ENCODE measurements at regions not wholly inside any gene's neighbourhood (a gene's known extent, or its start where the extent isn't known, plus 50 kb on each side); places are given as distances from the start of the nearest gene placed in this dataset.

DNA sequence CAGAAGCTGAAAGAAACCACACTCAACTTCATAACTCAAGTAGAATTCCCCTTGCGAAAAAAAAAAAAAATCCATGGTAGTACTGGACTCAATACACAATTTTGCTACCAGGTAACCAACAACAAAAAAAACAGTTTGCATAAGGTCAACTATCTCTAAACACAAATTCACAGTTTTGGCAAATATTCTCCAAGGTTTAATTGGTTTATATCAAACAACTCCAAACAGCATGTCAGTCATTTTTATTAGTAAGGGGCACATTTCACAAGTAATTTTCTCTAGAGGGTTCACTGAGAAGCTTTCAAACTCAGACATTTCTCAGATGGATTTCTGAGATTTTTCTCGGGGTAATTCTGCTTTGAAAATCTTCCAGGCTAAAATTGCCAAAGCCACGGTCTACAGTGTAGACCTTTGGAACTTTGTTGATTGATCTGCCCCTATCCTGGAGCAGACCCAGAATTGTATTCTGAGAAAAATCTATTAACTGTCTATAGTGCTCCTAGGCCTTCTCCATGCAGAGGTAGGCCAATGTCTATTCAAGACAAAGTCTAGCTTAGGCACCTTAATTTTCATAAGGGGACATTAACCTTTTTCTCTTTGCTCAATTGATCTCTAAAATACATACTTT, 73.7 kb upstream of the NFKB1 start:
- Mint-ChIP-seq H3K4me3 (no peak overlapping the region), H3K27me3 (ENCODE audit: insufficient read depth) (no peaks in the 10 kb centered on the region), H3K9me3 (no peaks in the 10 kb centered on the region), H3K27ac (no peak overlapping the region), H3K36me3 (ENCODE audit: low read depth) (peaks cover 3% of the 10 kb centered on the region), H3K4me1 (ENCODE audit: low read depth) (peaks cover 15% of the 10 kb centered on the region)
- no peak for DNase-seq (ENCODE audit: low spot score)
- intact Hi-C loops (cut with micrococcal nuclease): no loop called here

GRCh38 chr4:102428122-102428521, 73.0 kb upstream of the NFKB1 start:
- Mint-ChIP-seq H3K4me3 (no peak overlapping the region), H3K27ac (no peak overlapping the region), H3K9me3 (no peaks in the 10 kb centered on the region), H3K36me3 (ENCODE audit: low read depth) (peaks cover 3% of the 10 kb centered on the region), H3K27me3 (ENCODE audit: insufficient read depth) (peaks cover 3% of the 10 kb centered on the region), H3K4me1 (ENCODE audit: low read depth) (peaks cover 15% of the 10 kb centered on the region)
- no peak for DNase-seq (ENCODE audit: low spot score)
- intact Hi-C loops (cut with micrococcal nuclease): no loop called here

DNA sequence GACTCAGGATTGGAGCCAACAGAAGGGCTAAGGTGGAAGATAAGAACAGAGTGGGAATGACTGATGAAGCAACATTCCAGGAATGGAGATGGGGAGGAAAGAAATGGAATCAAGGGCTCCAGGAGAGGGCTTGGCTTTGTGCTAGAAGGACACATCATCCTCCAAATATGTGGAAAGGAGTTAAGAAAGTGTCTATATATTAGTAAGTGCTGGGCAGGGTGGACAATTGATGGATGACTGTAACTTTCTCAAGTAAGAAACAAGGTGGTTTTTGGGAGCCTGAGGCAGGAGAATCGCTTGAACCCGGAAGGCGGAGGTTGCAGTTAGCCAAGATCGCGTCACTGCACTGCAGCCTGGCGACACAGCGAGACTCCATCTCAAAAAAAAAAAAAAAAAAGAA, 71.6 kb upstream of the NFKB1 start:
- Mint-ChIP-seq H3K27me3 (ENCODE audit: insufficient read depth) (peaks cover 5% of the 10 kb centered on the region), H3K4me1 (ENCODE audit: low read depth) (peaks cover 15% of the 10 kb centered on the region), H3K27ac (no peak overlapping the region), H3K36me3 (ENCODE audit: low read depth) (peaks cover 3% of the 10 kb centered on the region), H3K4me3 (peak overlapping the region; percentile 36), H3K9me3 (no peaks in the 10 kb centered on the region)
- intact Hi-C loops (cut with micrococcal nuclease): no loop called here
- no peak for DNase-seq (ENCODE audit: low spot score)

- Mint-ChIP-seq H3K9me3 (no peaks in the 10 kb centered on the region), H3K27me3 (ENCODE audit: insufficient read depth) (peaks cover 5% of the 10 kb centered on the region), H3K27ac (peak overlapping the region; percentile 82), H3K36me3 (ENCODE audit: low read depth) (peaks cover 3% of the 10 kb centered on the region), H3K4me3 (peak overlapping the region; percentile 87), H3K4me1 (ENCODE audit: low read depth) (peaks cover 15% of the 10 kb centered on the region)
- intact Hi-C loops (cut with micrococcal nuclease): loop anchor here (2.0 to 5.0 kb wide), 5 partner anchors 330 to 1013 kb away; partner anchors contain the start of genes CISD2, MANBA, SLC9B2 and UBE2D3
- no peak for DNase-seq (ENCODE audit: low spot score)
Measured at GRCh38 chr4:102430461-102430910, 70.7 kb upstream of the NFKB1 start.

- Mint-ChIP-seq H3K4me1 (ENCODE audit: low read depth) (peaks cover 15% of the 10 kb centered on the region), H3K9me3 (no peaks in the 10 kb centered on the region), H3K4me3 (peak overlapping the region; percentile 87), H3K27ac (no peak overlapping the region), H3K27me3 (ENCODE audit: insufficient read depth) (peaks cover 5% of the 10 kb centered on the region), H3K36me3 (ENCODE audit: low read depth) (peaks cover 4% of the 10 kb centered on the region)
- no peak for DNase-seq (ENCODE audit: low spot score)
- intact Hi-C loops (cut with micrococcal nuclease): loop anchor here (1.0 to 5.0 kb wide), 14 partner anchors 16 to 1014 kb away; partner anchors contain the start of genes BDH2, CISD2, MANBA and NFKB1
Measured at GRCh38 chr4:102431608-102431961, 69.6 kb upstream of the NFKB1 start.

DNA sequence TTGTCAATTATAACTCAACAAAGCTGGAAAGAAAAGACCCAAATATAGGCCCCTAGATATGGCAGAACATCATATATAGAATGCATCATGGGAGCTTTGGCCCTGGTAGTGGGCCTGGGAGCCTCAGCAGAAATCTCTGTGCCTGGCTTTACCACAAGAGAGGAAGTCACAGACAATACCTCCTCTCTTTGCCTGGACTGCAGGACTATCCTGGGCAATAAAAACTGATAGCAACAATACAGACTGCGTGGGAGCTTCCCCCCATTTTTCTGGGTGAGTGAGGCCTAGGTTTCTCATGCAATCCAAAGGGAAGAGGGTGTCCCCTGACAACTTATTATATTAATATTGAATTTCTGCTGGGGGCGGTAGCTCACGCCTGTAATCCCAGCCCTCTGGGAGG, 64.0 kb upstream of the NFKB1 start:
- H3K36me3 Mint-ChIP-seq (ENCODE audit: low read depth): peaks cover 3% of the 10 kb centered on the region
- no peak overlapping the region for H3K27ac Mint-ChIP-seq
- H3K4me1 Mint-ChIP-seq (ENCODE audit: low read depth): no peaks in the 10 kb centered on the region
- intact Hi-C loops (cut with micrococcal nuclease): no loop called here
- no peaks in the 10 kb centered on the region for H3K9me3 Mint-ChIP-seq
- no peak for DNase-seq (ENCODE audit: low spot score)
- H3K4me3 Mint-ChIP-seq: no peak overlapping the region
- peaks cover 16% of the 10 kb centered on the region for H3K27me3 Mint-ChIP-seq (ENCODE audit: insufficient read depth)

GRCh38 chr4:102438396-102439235, 62.5 kb upstream of the NFKB1 start:
- no peaks in the 10 kb centered on the region for H3K9me3 Mint-ChIP-seq
- peaks cover 10% of the 10 kb centered on the region for H3K27me3 Mint-ChIP-seq (ENCODE audit: insufficient read depth)
- no peak for DNase-seq (ENCODE audit: low spot score)
- no peaks in the 10 kb centered on the region for H3K4me1 Mint-ChIP-seq (ENCODE audit: low read depth)
- intact Hi-C loops (cut with micrococcal nuclease): no loop called here
- H3K27ac Mint-ChIP-seq: no peak overlapping the region
- peaks cover 3% of the 10 kb centered on the region for H3K36me3 Mint-ChIP-seq (ENCODE audit: low read depth)
- no peak overlapping the region for H3K4me3 Mint-ChIP-seq

DNA sequence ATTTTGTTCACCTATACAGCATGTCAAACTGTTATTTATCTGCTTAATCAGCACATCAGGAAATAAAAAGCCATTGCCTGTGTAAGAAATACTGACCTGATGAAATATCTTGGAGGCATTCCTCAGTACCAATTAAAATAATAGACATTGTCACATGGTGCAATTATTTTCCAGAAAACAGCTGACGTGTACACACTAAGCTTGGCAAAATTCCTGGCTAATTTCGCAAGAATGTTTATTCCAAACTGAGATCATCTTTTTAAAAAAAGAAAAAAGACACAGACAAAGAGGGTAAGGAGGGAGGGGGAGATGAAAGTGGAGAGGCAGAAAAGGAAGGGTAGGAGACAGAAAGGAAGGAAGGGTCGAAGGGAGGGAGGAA, 61.9 kb upstream of the NFKB1 start:
- no peaks in the 10 kb centered on the region for H3K9me3 Mint-ChIP-seq
- H3K4me1 Mint-ChIP-seq (ENCODE audit: low read depth): no peaks in the 10 kb centered on the region
- peaks cover 3% of the 10 kb centered on the region for H3K36me3 Mint-ChIP-seq (ENCODE audit: low read depth)
- H3K27me3 Mint-ChIP-seq (ENCODE audit: insufficient read depth): peaks cover 10% of the 10 kb centered on the region
- H3K4me3 Mint-ChIP-seq: no peak overlapping the region
- no peak overlapping the region for H3K27ac Mint-ChIP-seq
- intact Hi-C loops (cut with micrococcal nuclease): no loop called here
- DNase-seq (ENCODE audit: low spot score): no peak

DNA sequence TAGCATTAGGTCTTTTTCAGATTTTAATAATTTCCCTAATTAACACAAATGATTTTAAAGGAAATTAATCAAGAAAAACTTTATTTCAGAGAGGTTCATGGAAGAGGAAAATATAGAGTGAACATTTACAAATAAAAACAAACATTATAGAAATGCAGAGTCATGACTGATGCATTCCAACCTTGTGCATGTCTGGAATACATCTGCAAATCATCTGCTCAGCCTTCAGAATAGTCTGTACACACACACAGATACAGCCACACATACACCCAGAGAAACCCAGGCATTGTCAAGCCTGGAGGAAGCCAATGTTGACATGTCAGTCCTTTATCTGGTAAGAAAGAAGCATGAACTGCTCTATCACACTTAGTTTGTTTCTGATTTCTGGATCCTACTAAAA, 61.3 kb upstream of the NFKB1 start:
- no peaks in the 10 kb centered on the region for H3K9me3 Mint-ChIP-seq
- H3K4me1 Mint-ChIP-seq (ENCODE audit: low read depth): no peaks in the 10 kb centered on the region
- intact Hi-C loops (cut with micrococcal nuclease): no loop called here
- no peak for DNase-seq (ENCODE audit: low spot score)
- no peak overlapping the region for H3K27ac Mint-ChIP-seq
- no peak overlapping the region for H3K4me3 Mint-ChIP-seq
- peaks cover 3% of the 10 kb centered on the region for H3K36me3 Mint-ChIP-seq (ENCODE audit: low read depth)
- peaks cover 12% of the 10 kb centered on the region for H3K27me3 Mint-ChIP-seq (ENCODE audit: insufficient read depth)

- intact Hi-C loops (cut with micrococcal nuclease): no loop called here
- peaks cover 12% of the 10 kb centered on the region for H3K27me3 Mint-ChIP-seq (ENCODE audit: insufficient read depth)
- H3K4me1 Mint-ChIP-seq (ENCODE audit: low read depth): no peaks in the 10 kb centered on the region
- H3K27ac Mint-ChIP-seq: no peak overlapping the region
- DNase-seq (ENCODE audit: low spot score): no peak
- H3K36me3 Mint-ChIP-seq (ENCODE audit: low read depth): peaks cover 3% of the 10 kb centered on the region
- H3K9me3 Mint-ChIP-seq: no peaks in the 10 kb centered on the region
- no peak overlapping the region for H3K4me3 Mint-ChIP-seq
Measured at GRCh38 chr4:102440498-102440897, 60.7 kb upstream of the NFKB1 start.

DNA sequence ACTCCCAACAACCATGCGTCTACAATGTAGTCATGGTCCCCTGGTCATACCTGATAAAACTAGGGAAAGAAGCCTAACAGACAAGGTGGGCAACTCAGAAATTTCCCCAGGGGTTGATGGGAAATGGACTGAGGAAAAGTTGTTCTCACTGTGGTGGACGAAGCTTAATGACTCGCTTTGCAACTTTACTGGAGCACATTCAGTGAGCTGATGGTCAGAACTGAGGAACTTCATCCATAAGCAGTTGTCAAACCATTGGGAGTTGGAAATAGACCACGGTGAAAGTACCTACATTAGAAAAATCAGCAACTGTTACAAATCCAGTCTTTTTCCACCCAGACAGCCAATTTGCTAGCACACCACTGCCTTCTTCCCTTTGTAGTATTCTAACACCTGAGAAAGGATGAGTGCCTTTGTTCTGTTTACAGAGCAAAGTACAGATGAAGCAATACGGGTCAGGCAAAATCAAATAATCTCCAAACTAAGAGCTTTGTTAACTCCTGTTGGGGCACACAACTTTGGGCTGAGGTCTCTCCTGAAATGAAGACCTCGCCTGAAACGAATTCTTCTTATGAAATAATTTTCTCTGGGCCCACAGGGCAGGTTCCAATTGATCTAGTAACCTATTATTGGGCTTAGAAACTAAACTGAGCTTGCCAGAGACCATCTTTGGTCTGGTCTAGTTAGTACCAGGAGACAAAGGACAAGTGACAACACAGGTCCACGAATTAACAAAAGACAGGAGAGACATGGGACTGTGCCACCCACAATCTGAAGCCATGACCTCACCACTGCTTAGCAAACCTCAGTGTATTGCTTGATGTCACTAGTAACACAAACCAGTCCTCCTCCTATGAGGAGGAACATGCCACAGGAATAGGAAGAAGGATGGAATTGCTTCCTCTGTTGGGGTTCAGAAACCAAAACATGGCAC, 58.9 kb upstream of the NFKB1 start:
- Mint-ChIP-seq H3K4me1 (ENCODE audit: low read depth) (peaks cover 5% of the 10 kb centered on the region), H3K9me3 (no peaks in the 10 kb centered on the region), H3K36me3 (ENCODE audit: low read depth) (no peaks in the 10 kb centered on the region), H3K27ac (no peak overlapping the region), H3K4me3 (no peak overlapping the region), H3K27me3 (ENCODE audit: insufficient read depth) (peaks cover 12% of the 10 kb centered on the region)
- intact Hi-C loops (cut with micrococcal nuclease): no loop called here
- no peak for DNase-seq (ENCODE audit: low spot score)

GRCh38 chr4:102444752-102445151, 56.4 kb upstream of the NFKB1 start:
- H3K27ac Mint-ChIP-seq: no peak overlapping the region
- intact Hi-C loops (cut with micrococcal nuclease): loop anchor here (5.0 kb wide), 1 partner anchor 653 kb away; the partner anchor contains the start of gene BDH2

More at GRCh38 chr4:102444752-102445151, 56.4 kb upstream of the NFKB1 start:
- H3K4me3 Mint-ChIP-seq: no peak overlapping the region
- DNase-seq (ENCODE audit: low spot score): no peak
- H3K27me3 Mint-ChIP-seq (ENCODE audit: insufficient read depth): peaks cover 7% of the 10 kb centered on the region
- H3K9me3 Mint-ChIP-seq: no peaks in the 10 kb centered on the region
- no peaks in the 10 kb centered on the region for H3K36me3 Mint-ChIP-seq (ENCODE audit: low read depth)
- H3K4me1 Mint-ChIP-seq (ENCODE audit: low read depth): peaks cover 19% of the 10 kb centered on the region
